ENCODE measurements at regions not wholly inside any gene's neighbourhood (a gene's known extent, or its start where the extent isn't known, plus 50 kb on each side); places are given as distances from the start of the nearest gene placed in this dataset.

DNA sequence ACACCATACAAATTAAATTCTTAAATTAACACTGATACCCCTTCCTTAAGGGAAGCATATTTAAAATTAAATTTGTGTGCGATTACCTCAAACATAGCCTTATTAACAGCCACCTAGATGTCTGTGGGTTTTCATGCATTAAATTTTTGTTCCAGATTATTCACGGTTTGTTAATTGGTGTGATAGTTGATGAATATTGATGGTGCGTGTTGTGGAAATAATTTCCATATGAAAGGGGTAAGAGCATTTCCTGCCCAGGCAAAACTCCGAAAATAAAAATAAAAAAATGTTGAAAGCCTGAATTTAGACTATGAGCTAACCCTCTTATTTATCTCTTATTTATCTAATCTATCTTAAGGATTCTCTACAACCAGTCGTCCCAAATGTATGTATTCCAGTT lies 679.3 kb upstream of the CELF2 start:
- no peak overlapping the region for H3K27ac ChIP-seq (ENCODE audit: control insufficient read depth, insufficient read depth)
- CTCF ChIA-PET = no interaction called here
- in situ Hi-C loops (cut with MboI) = no loop called here
- DNase-seq (ENCODE audit: low read depth, low spot score) (no peak), FAIRE-seq (no peak), ATAC-seq (no peak)
- no peaks in the 10 kb centered on the region for H3K9me3 ChIP-seq (replicated peaks; ENCODE audit: control insufficient read depth, insufficient read depth, low read length)
- H2AFZ ChIP-seq (ENCODE audit: control insufficient read depth, low read depth, low read length) = no peak overlapping the region
- RAD21 ChIA-PET (ENCODE audit: unreplicated experiment) = no interaction called here
- H3K27me3 ChIP-seq (replicated peaks in 1 of 2; ENCODE audit: control insufficient read depth in 2 of 2, insufficient read depth in 2 of 2, low read length in 1 of 2) = no peaks in the 10 kb centered on the region
- SMC1A ChIA-PET (ENCODE audit: uncharacterized antibody, unreplicated experiment) = no interaction called here
- H3K4me2 ChIP-seq (ENCODE audit: control insufficient read depth, insufficient read depth) = no peak overlapping the region
- 41% methylated on average over 5 of the region's 5 CpGs for WGBS (ENCODE audit: insufficient coverage, insufficient replicate concordance, low lambda C conversion rate, missing lambda C conversion rate)
- H3K4me3 ChIP-seq = no peak overlapping the region
- no peaks in the 10 kb centered on the region for H3K79me2 ChIP-seq (ENCODE audit: control insufficient read depth, insufficient read depth, low read length)
- no peak overlapping the region for H3K9ac ChIP-seq (ENCODE audit: control insufficient read depth, insufficient read depth, low read length)
- no peaks in the 10 kb centered on the region for H3K36me3 ChIP-seq (ENCODE audit: control insufficient read depth in 2 of 2, insufficient read depth in 2 of 2, low read length in 1 of 2)
- H4K20me1 ChIP-seq (ENCODE audit: control insufficient read depth, insufficient read depth) = no peaks in the 10 kb centered on the region
- no TSS peak for BruUV-seq (replicated peaks)
- POLR2A ChIA-PET = no interaction called here
- intact Hi-C loops (cut with micrococcal nuclease; ENCODE audit: unreplicated experiment) = no loop called here
- no peak for TF ChIP-seq KLF5 (IDR thresholded peaks at IDR 0.05; ENCODE audit: partially characterized antibody)
- TF ChIP-seq SUPT20H (IDR thresholded peaks at IDR 0.05; ENCODE audit: borderline replicate concordance, control insufficient read depth, low read depth, low read length) = no peak
- TF ChIP-seq, protein P1, sequence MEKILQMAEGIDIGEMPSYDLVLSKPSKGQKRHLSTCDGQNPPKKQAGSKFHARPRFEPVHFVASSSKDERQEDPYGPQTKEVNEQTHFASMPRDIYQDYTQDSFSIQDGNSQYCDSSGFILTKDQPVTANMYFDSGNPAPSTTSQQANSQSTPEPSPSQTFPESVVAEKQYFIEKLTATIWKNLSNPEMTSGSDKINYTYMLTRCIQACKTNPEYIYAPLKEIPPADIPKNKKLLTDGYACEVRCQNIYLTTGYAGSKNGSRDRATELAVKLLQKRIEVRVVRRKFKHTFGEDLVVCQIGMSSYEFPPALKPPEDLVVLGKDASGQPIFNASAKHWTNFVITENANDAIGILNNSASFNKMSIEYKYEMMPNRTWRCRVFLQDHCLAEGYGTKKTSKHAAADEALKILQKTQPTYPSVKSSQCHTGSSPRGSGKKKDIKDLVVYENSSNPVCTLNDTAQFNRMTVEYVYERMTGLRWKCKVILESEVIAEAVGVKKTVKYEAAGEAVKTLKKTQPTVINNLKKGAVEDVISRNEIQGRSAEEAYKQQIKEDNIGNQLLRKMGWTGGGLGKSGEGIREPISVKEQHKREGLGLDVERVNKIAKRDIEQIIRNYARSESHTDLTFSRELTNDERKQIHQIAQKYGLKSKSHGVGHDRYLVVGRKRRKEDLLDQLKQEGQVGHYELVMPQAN (conservative IDR thresholded peaks at IDR 0.05) = no peak
- no peaks in the 10 kb centered on the region for H3K4me1 ChIP-seq (ENCODE audit: control insufficient read depth, insufficient read depth, low read length)

DNA sequence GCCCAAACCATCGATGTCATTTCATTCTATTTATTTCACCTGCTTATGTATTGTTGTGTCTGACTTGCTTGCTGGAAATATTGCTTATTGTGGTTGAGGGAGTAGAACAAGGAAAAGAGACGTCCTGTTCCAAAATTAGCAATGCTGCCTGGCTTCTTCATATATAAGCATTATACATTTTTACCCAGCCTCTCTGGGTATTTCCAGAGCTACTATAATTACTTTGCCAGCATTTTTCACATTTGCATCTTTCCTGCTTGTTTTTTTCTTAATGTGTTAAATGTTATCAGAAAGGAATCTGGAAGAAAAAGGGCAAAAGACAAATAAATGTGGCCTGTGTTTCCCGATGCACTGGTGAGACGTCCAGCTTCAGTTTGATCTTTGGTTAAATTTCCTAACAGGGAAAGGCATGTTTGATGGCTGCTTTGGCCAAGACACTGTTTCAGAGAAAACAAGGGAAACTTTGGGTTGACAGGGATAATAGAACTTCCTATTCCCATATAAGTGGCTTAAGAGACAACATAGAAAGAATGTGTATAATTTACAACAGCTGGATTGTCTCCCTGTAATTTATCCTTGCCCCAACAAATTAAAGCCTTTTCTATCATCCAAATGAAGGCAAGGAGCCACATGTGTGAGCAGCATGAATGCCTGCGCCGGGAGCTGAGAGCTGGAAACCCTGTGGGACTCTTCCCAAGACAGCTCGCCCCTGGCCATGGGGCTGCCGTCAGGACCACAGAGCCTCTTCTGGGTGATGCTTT lies 671.1 kb upstream of the CELF2 start:
- DNase-seq (ENCODE audit: low read depth, low spot score) = no peak
- Histone ChIP-seq H3K4me1 (ENCODE audit: control insufficient read depth, insufficient read depth, low read length) (no peaks in the 10 kb centered on the region), H3K4me3 (no peak overlapping the region), H3K4me2 (ENCODE audit: control insufficient read depth, insufficient read depth) (no peak overlapping the region), H3K79me2 (ENCODE audit: control insufficient read depth, insufficient read depth, low read length) (no peaks in the 10 kb centered on the region), H3K27ac (ENCODE audit: control insufficient read depth, insufficient read depth) (no peak overlapping the region), H3K27me3 (replicated peaks in 1 of 2; ENCODE audit: control insufficient read depth in 2 of 2, insufficient read depth in 2 of 2, low read length in 1 of 2) (no peaks in the 10 kb centered on the region), H4K20me1 (ENCODE audit: control insufficient read depth, insufficient read depth) (no peaks in the 10 kb centered on the region), H3K9me3 (replicated peaks; ENCODE audit: control insufficient read depth, insufficient read depth, low read length) (no peaks in the 10 kb centered on the region), H3K36me3 (ENCODE audit: control insufficient read depth in 2 of 2, insufficient read depth in 2 of 2, low read length in 1 of 2) (no peaks in the 10 kb centered on the region), H3K9ac (ENCODE audit: control insufficient read depth, insufficient read depth, low read length) (no peak overlapping the region), H2AFZ (ENCODE audit: control insufficient read depth, low read depth, low read length) (no peak overlapping the region)
- ChIA-PET CTCF (no interaction called here), SMC1A (ENCODE audit: uncharacterized antibody, unreplicated experiment) (no interaction called here), RAD21 (ENCODE audit: unreplicated experiment) (no interaction called here), POLR2A (no interaction called here)
- in situ Hi-C loops (cut with MboI) = no loop called here
- intact Hi-C loops (cut with micrococcal nuclease; ENCODE audit: unreplicated experiment) = no loop called here
- no peak for FAIRE-seq
- ATAC-seq = no peak
- 52% methylated on average over 8 of the region's 8 CpGs for WGBS (ENCODE audit: insufficient coverage, insufficient replicate concordance, low lambda C conversion rate, missing lambda C conversion rate)
- BruUV-seq (replicated peaks) = no TSS peak
- TF ChIP-seq, protein P2, sequence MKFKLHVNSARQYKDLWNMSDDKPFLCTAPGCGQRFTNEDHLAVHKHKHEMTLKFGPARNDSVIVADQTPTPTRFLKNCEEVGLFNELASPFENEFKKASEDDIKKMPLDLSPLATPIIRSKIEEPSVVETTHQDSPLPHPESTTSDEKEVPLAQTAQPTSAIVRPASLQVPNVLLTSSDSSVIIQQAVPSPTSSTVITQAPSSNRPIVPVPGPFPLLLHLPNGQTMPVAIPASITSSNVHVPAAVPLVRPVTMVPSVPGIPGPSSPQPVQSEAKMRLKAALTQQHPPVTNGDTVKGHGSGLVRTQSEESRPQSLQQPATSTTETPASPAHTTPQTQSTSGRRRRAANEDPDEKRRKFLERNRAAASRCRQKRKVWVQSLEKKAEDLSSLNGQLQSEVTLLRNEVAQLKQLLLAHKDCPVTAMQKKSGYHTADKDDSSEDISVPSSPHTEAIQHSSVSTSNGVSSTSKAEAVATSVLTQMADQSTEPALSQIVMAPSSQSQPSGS (IDR thresholded peaks at IDR 0.05; ENCODE audit: low read length) = no peak
- TF ChIP-seq ZNF592 (IDR thresholded peaks at IDR 0.05) = no peak
- no peak for TF ChIP-seq RAD51 (IDR thresholded peaks at IDR 0.05)
- no peak for TF ChIP-seq GABPA (IDR thresholded peaks at IDR 0.05; ENCODE audit: low read depth)
- TF ChIP-seq, protein P3, sequence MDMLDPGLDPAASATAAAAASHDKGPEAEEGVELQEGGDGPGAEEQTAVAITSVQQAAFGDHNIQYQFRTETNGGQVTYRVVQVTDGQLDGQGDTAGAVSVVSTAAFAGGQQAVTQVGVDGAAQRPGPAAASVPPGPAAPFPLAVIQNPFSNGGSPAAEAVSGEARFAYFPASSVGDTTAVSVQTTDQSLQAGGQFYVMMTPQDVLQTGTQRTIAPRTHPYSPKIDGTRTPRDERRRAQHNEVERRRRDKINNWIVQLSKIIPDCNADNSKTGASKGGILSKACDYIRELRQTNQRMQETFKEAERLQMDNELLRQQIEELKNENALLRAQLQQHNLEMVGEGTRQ (IDR thresholded peaks at IDR 0.05; ENCODE audit: borderline replicate concordance, low read depth, low read length) = no peak
